ENCODE measurements at regions not wholly inside any gene's neighbourhood (a gene's known extent, or its start where the extent isn't known, plus 50 kb on each side); places are given as distances from the start of the nearest gene placed in this dataset.
"Not testable (repeated sequence)": the region's sequence is repeated elsewhere in the genome, so short reads cannot be mapped to it uniquely, and the experiment has no call there.

DNA sequence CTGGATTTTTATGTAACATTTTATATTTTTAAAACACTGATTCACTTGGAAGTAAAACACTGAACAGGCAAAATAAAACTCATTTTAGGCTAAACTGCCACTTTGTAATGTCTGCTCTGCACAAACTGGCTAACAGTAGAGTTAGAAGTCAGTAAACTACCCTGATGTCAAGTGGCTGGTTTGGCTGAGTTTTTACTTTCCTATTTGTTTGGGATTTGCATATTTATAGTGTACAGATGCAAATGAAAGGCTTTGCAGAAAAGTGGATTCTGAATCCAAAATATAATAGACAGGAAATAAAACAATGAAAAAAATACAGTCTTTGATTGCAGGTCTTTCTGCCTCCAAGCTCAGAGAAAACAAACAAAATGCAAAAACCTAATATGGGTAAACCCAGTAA is 213.1 kb downstream of the CDH26 start:
- DNase-seq (ENCODE audit: low read depth) = no peak

DNA sequence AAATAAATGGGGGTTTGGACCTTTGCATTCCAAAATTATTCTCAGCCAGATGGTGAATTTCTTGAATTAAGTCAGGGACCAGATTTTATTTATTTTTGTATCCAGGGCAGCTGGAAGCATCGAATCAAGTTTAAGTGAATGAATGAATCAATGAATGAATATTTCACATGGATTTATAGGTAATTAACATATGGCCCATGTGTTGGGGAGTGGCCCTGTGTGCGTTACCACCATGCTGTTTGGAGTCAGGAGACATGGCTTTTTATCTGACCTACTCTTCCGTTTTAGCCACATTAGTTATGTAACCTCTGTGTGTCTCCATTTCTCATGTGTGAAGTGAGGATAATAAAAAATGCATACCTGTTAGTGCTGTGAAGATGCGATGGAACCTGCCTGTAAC is 213.5 kb downstream of the CDH26 start:
- no peak for DNase-seq (ENCODE audit: low read depth)

DNA sequence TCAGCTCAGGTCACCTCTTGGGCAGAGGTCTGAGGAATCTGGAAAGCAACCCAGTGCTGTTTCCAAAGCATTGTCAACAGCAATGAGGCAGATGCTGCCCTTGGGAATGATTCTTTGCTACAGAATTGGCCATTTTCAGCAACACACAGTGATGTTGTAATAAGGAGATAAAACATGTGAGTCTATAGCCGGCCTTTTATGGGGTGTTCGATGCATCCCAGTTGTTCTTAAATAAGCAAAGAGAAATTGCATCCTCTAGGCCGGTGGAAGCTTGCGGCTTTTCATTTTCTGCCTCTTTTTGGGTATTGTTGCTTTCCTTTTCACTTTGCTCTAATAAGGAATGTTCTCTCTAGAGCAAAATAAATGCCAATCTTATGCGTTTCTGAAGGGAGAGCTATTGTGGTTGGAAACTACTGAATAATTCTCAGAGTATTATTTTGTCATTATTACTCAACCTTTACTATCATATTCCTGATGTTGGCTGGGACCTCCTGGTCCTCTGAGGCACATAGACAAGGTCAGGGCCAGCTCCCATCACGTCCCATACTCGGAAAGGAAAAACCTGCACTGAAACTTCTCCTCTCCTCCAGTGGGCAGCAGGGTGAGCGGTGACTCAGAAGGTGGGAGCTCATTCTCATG is 214.2 kb downstream of the CDH26 start:
- peak; percentile 3 for DNase-seq (ENCODE audit: low read depth)

DNA sequence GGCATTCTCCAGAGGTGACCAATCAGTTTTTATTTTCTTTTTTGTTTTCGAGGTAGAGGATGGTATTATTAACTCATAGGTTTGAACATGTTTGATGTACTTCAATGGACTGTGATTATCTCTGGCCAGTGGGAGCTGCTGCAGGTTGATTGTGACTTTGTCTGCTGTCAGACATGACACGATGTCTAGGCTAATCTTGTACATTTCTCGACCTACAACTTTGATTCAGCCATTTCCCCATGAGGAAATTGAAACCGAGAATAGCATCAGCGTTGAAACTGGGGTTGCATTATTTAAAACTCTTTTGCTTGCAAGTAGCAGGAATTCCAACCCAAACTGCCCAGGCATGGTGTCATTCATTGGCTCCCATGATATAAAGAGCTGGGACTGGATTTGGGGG is 218.9 kb downstream of the CDH26 start:
- no peak for DNase-seq (ENCODE audit: low read depth)

DNA sequence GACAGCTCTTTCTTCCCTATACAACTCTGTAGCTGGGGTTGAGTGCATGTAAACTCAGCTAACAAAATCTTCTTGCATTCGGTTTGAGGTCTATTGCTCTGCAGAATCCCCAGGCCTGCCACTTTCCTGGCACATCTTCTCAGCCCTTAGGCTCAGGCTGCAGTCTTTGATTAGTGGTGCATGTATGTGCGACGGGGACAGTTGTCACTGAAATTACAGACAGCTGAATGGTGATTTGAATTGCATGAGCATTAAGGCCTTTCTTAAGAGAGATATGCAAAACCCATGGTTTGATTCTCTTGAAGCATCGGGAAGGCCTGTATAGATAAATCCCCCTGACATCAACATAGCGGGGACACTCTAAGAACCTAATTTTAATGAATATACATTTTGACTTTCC is 222.8 kb downstream of the CDH26 start:
- no peak for DNase-seq (ENCODE audit: low read depth)

DNA sequence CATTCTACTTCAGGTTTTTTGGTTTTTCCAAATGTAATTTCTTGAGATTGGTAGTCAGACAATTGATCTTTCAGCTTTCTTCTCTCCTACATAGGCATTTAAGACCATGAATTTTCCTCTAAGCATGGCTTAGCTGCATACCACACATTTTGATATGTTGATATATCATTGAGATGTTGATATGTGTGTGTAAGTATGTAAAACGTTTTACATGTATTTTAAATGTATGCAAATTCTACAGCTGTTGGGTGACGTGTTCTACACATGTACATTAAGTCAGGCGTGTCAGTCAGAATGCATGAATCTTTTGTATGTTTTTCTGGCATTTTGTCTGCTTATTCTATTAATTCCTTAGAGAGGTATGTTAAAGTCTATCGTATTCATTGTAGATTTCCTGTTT is 228.2 kb downstream of the CDH26 start:
- DNase-seq (ENCODE audit: low read depth) = no peak

DNA sequence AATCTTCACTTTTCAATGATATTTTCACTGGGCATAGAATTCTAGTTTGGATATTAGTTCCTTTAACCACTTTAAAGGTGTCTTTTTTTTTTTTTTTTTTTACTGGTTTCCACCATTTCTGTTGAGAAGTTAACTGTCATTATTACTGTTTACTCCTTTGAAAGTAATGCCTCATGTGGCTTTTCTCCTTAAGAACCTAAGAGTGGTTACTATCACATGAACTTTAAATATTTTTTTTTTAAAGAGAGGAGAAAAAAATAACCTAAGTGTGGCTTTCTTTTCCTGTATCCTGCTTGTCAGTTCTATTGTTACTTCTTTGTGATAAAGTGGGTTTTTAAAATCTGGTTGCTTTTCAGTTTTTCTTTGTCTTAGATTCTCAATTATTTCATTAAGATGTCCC is 229.5 kb downstream of the CDH26 start:
- DNase-seq (ENCODE audit: low read depth) = no peak

DNA sequence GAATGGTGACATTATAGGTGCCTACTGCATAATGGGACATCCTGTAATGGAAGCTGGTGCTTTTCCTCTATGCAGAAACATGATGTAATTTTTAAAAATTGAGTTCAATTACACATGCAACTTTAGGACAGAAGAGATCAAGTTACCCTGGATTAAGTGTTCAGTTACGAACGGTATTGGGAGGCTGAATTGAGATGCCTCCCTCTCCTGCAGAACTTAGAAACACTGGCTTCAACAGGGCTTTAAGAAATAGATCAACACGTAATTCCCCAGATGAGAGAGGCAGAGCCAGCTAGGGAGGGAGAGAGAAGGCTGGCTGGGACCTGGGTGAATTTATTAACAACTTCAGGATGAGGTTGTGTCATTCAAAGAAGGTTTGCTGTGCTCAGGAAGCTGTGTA is 232.8 kb downstream of the CDH26 start:
- DNase-seq (ENCODE audit: low read depth) = no peak

DNA sequence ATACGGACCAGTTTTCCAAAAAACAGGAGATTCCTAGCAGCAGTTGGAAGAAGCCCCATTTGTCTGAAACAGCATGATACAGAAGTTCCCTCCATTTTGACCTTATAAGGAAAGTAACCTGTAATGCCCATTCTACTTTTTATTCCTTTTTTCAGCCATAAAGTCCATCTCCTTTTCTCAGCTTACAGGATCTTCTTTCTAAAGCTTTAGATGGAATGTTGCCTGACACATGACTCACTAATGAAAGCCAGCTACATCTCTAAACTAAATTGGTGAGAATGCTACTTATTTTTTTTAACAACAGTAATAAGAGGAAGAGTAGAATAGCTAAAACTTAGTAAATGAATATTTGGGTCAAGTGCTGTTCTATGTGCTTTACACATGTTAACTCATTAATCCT is 234.1 kb downstream of the CDH26 start:
- no peak for DNase-seq (ENCODE audit: low read depth)

DNA sequence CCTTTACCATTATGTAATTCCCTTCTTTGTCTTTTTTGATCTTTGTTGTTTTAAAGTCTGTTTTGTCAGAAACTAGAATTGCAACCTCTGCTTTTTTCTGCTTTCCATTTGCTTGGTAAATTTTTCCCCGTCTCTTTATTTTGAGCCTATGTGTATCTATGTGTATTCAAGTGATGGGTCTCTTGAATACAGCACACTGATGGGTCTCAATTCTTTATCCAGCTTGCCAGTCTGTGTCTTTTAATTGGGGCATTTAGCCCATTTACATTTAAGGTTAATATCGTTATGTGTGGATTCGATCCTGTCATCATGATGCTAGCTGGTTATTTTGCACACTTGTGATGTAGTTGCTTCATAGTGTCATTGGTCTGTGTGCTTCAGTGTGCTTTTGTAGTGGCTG is 240.9 kb downstream of the CDH26 start:
- not testable (repeated sequence) for DNase-seq (ENCODE audit: low read depth)

DNA sequence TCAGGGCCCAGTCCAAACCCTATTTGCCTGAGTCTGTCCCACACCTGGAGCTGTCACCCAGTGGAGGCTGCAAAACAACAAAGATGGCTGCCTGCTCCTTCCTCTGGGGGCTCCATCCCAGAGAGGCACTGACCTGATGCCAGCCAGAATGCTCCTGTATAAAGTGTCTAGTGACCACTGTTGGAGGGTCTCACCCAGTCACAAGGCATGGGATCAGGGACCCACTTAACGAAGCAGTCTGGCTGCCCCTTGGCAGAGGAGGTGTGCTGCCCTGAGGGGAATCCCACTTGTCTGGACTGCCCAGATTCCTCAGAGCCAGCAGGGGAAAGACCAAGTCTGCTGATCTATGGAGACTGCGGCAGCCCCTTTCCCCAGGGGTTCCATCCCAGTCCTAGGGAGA is 241.6 kb downstream of the CDH26 start:
- no peak for DNase-seq (ENCODE audit: low read depth)

DNA sequence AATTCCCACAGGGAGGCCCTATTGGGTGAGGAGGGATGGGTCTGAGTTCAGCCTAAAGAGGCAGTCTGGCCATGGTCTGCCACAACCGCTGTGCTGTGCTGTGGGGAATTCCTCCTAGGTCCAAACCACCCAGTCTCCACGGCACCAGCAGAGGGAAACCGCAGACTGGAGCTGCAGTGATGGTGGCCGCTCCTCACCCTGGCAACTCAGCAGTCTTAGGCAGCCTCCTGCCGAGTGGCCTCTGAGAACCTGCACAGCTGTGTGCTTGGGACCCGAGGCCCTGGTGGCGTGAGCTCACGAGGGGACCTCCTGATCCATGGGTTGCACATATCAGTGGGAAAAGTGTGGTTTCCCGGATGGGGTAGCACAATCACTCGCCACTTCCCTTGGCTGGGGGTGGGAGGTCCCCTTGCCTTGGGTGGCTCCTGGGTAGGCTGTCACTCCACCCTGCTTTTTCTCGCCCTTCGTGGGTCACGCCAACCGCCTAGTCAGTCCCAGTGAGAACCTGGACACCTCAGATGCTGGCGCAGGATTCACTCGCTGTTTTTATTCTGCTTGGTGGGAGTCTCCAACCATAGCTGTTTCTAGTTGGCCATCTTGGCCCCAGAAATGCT is 242.2 kb downstream of the CDH26 start:
- DNase-seq (ENCODE audit: low read depth) = no peak

DNA sequence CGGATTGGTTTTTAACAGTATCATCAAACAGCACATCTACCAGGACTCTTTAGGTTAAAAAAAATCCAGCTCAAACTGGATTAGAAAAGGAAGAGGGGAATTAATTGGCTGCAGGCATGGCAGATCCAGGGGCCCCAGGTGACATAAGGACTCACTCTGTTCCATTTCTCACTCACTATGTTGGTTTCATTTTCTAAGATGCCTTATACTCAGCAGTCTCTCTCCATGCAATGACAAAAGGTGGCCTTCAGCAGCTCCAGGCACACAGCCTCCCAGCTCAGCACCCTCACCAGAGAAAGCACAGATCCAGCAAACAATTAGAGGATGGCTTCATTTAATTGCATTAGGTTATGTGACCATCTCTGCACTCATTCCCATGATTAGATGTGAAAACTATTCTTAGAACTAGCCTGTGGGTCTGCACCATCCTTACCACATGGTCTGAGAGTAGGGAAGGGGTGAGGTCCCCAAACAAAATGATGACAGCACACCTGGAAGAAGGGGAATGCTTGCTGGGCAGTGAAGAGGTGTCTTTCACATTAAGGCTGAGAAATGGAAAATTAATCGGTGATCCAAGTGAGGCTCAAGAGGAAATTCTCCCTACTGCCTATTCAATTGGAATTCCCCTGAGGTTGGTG is 243.1 kb downstream of the CDH26 start:
- no peak for DNase-seq (ENCODE audit: low read depth)

DNA sequence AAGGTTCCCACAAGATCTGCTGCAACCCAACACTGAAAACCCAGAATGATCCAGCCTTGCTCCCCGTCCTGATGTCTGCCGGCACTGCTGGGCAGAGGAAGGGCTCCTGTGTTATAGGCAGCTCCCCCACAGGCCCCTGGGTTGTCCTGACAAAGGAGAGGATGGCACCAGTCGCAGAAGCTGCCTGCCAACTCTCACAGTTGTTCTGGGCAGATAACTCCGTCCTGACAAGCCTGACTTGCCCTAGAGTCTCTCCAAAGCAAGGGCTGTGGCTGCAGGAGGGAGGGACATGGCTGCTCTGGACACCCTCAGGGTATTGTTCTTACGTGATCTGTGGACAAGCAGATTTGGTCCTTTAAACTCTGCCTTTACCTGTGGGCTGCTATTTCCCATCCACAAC is 243.8 kb downstream of the CDH26 start:
- DNase-seq (ENCODE audit: low read depth) = no peak

DNA sequence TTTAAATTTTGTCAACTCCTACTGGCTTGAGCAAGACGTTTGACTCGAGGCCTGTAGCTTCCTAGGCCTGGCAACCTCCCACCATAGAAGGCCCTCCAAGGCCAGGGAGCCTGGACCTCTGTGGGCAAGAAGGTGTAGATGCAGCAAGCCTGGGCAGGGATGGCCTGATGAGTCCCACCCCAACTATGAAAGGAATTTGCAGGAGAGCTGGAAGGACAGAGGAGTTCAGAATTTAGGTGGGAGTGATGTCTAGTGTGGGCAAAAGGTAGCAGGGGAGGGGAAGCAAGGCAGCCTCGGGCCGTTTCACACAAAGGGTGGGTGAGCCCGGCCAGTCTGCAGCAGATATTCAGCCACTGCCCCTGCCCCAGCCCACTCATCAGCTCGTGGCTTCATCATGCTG is 245.2 kb downstream of the CDH26 start:
- no peak for DNase-seq (ENCODE audit: low read depth)

DNA sequence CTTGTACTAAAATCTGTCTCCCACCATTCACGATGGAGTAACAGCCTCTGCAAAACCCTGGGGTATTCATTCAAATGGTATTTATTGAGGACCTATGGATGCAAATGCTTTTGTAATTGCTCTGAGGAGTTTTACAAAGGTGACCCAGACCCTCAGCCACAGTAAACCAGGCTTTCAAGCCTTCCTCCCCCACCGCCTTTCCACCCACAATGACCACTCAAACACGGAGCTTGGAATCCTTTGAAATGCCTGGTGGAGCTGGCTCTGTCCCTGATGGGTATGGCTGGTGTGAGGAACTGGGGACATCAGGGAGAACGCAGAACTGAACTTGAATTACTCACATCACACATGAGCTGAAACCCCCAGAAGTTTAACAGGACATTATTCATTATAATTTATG is 246.4 kb downstream of the CDH26 start:
- DNase-seq (ENCODE audit: low read depth) = no peak

DNA sequence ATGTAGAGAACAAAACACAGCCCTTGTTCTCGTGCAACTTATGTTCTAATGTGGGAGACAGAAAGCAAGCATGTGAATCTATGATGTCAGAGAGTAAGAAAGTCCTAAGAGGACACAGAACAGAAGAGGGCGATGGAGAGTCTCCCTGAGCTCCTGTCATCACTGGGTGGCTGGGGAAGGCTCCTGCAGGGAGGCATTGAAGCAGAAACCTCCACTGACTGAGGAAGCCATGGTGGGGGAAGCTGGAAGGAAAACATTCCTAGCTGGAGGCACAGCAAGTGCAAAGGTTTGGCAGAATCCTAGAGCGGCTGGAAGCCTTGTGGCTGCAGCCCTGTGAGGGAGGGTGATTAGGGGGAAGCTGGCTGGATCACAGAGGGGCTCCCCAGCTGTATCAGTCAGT is 248.0 kb downstream of the CDH26 start:
- DNase-seq (ENCODE audit: low read depth) = no peak

DNA sequence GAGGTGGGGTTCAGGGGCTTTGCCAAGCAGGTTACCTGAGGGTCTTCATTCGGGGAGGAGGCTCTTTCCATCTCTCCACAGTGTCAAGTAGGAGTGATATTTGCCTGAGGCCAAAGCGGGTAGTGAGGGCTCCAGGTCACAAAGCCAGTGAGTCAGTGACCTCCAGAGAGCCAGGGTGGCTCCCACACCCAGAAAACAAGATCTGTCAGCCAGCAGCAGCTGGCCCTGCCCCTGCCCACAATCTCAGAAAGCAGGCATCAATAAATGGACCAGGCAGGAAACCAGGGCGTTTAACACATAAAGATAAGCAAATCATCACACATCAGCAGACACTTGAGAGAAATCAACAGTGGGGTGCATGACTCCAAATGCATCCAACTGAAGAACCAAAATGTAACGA is 250.8 kb downstream of the CDH26 start:
- DNase-seq (ENCODE audit: low read depth) = no peak

DNA sequence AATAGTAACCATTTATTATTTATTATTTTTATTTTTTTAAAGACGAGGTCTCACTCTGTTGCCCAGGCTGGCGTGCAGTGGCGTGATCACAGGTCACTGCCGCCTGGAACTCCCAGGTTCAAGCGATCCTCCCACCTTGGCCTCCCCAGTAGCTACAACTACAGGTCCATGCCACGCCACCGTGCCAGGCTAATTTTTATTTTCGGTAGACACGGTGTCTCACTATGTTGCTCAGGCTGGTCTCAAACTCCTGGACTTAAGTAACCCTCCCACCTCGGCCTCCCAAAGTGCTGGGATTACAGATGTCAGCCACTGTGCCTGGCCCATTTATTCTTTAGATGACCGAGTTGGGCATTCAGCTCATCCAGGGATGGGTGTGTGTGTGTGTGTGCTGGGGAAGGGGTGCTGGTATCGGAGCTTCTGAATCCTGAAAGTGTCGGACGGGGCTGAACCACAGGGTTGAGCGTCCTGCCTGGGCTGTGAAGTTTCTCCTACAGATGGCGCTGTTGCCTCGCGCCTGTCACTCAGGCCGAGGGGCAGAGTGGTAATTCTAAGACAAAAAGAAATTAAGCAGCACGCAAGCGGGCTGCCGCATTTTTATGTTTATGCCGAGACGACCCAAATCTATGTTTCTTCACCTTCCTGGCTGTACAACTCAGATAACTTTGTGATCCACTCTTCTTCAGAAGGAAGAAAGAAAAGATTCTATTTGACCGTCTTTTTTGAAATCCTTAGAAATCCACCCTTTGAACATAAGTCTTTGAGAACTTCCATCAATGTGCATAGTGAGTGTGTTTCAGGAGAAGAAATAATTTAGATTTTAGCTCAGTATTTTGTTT is 252.8 kb downstream of the CDH26 start:
- DNase-seq (ENCODE audit: low read depth) = no peak

DNA sequence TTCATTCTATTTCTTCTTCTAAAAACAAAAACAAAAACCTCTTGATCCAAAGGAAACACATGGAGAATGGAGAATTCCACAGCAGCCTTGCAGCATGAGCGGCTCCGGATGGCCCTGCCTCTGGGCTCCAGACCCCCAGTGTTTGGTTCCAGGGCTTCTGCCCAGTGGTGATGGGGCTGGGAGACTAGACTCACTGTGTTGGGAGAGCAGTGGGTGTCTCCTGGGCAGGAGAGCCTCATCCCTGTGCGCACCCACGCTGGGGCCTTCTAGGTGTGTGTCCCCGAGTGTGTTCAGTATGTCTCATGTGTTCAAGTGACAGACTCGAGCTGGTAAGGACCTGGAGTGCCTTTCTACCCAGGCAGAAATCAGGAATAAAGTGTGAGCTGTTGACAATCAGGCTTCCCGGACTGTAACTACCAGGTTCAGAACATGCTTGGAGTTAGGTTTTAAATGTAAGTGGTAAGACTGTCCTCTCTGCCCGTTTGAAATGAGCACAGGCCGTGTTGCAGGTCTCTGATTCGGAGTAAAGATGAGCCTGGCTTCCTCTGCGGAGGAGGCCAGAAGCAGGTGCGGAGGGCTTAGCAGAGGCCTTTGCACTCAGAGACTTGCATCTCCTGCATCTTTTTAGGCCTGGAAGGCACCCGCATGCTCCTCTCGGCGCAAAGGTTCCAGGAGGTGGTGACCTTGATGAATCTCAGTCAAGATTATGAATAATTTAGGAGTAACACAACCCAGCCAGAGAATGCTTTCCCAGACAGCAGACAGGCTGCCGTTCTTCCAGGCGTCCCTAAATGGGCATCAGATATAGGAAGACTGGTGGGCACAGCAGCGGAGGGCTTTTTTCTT is 253.6 kb downstream of the CDH26 start:
- DNase-seq (ENCODE audit: low read depth) = no peak

DNA sequence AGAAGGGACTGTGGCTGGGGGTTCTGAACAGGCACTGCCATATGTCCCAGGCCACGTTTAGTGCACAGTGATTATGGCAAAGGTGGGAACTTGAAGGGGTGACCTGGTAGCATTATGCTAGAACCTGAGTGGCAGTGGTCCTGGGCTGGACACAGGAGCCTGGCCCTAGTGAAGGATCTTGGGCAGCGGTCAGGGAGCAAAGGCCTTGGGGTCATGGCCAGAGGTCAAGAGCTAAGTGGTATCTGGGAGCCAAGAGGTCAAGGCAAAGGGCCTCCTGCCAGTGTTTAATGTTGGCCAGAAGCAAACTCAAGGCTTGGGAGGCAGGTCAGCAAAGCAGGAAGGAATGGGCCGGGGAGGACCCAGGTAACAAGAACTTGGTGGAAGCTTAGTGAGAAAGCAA is 254.5 kb downstream of the CDH26 start:
- no peak for DNase-seq (ENCODE audit: low read depth)
